ENCODE measurements at regions not wholly inside any gene's neighbourhood (a gene's known extent, or its start where the extent isn't known, plus 50 kb on each side); places are given as distances from the start of the nearest gene placed in this dataset.

- Histone ChIP-seq H2AFZ (ENCODE audit: low read depth, low read length) (no peak overlapping the region), H4K20me1 (replicated peaks; ENCODE audit: control insufficient read depth, insufficient read depth, low read length) (no peaks in the 10 kb centered on the region), H3K9me3 (replicated peaks; ENCODE audit: control insufficient read depth, insufficient read depth, low read depth, low read length) (no peaks in the 10 kb centered on the region), H3K79me2 (ENCODE audit: control insufficient read depth, insufficient read depth, low read length) (no peaks in the 10 kb centered on the region), H3K9me1 (ENCODE audit: control insufficient read depth, insufficient read depth, low read length) (no peaks in the 10 kb centered on the region), H3K27me3 (ENCODE audit: control insufficient read depth in 2 of 2, insufficient read depth in 2 of 2, low read length in 2 of 2) (no peaks in the 10 kb centered on the region; a peak in 1 of 5 replicates), H3K4me3 (no peak overlapping the region), H3K9ac (ENCODE audit: insufficient read depth in 1 of 2, low read depth in 2 of 2, low read length in 2 of 2) (no peak overlapping the region), H3K36me3 (ENCODE audit: control insufficient read depth, insufficient read depth, low read length) (no peaks in the 10 kb centered on the region), H3K4me1 (replicated peaks in 1 of 2; ENCODE audit: control insufficient read depth in 2 of 2, insufficient read depth in 2 of 2, low read length in 2 of 2) (no peaks in the 10 kb centered on the region), H3K27ac (ENCODE audit: extremely low read depth, low read depth, low read length) (no peak overlapping the region), H3K4me2 (ENCODE audit: insufficient read depth, low read length) (no peak overlapping the region)
- 0% methylated on average over 7 of the region's 7 CpGs for WGBS (ENCODE audit: insufficient coverage, low coverage, missing lambda C conversion rate)
- DNase-seq (ENCODE audit: extremely low read depth in 1 of 4, low spot score in 3 of 4) = no peak
- ChIA-PET CTCF (ENCODE audit: low intra/inter-chr PET ratio) (no interaction called here), POLR2A (interaction anchor here (0.6 kb wide), 1 partner anchor 38 kb away, joined by 4 read pairs; no protein-coding TSS in a partner anchor)
- in situ Hi-C loops (cut with MboI) (no loop called here), intact Hi-C loops (cut with micrococcal nuclease) (no loop called here)
- FAIRE-seq = no peak
- TF ChIP-seq ZNF589 (CRISPR knock-in tag; IDR thresholded peaks at IDR 0.05; ENCODE audit: low read depth) (no peak), MAFF (IDR thresholded peaks at IDR 0.05; ENCODE audit: low read length) (no peak), KLF1 (tag; IDR thresholded peaks at IDR 0.05) (no peak), FOXM1 (IDR thresholded peaks at IDR 0.05; ENCODE audit: low read depth) (no peak), FOXM1 (CRISPR knock-in tag; IDR thresholded peaks at IDR 0.05; ENCODE audit: low read depth) (no peak), HEY1 (CRISPR knock-in tag; IDR thresholded peaks at IDR 0.05; ENCODE audit: borderline replicate concordance) (no peak), NFRKB (IDR thresholded peaks at IDR 0.05; ENCODE audit: low read depth) (no peak), CBX2 (IDR thresholded peaks at IDR 0.05; ENCODE audit: insufficient read depth, low read length, poor library complexity, severe bottlenecking) (no peak), ZNF717 (CRISPR knock-in tag; IDR thresholded peaks at IDR 0.05) (no peak), ZC3H11A (IDR thresholded peaks at IDR 0.05; ENCODE audit: low read depth, low read length) (no peak), ID3 (CRISPR knock-in tag; IDR thresholded peaks at IDR 0.05) (no peak), ID3 (tag; IDR thresholded peaks at IDR 0.05) (no peak), GTF2E2 (tag; IDR thresholded peaks at IDR 0.05) (no peak), PML (IDR thresholded peaks at IDR 0.05; ENCODE audit: low read length) (no peak), CSDE1 (IDR thresholded peaks at IDR 0.05) (no peak), ESRRB (CRISPR knock-in tag; IDR thresholded peaks at IDR 0.05; ENCODE audit: borderline replicate concordance) (no peak), ELK1 (CRISPR knock-in tag; IDR thresholded peaks at IDR 0.05) (no peak), ZNF121 (CRISPR knock-in tag; conservative IDR thresholded peaks at IDR 0.05) (no peak), STAT5B (CRISPR knock-in tag; IDR thresholded peaks at IDR 0.05) (no peak)
- no TSS peak for BruUV-seq (replicated peaks)
- no peak for ATAC-seq
Measured at GRCh38 chr9:13993632-13994185, 320.2 kb downstream of the NFIB start.

Data from K562 (cell line).